GM19372 (cell line): ENCODE measurements at regions not wholly inside any gene's neighbourhood (a gene's known extent, or its start where the extent isn't known, plus 50 kb on each side); places are given as distances from the start of the nearest gene placed in this dataset.
A peak's percentile ranks its signal among the peaks of the same experiment; 100 is the strongest.
"Not testable (repeated sequence)": the region's sequence is repeated elsewhere in the genome, so short reads cannot be mapped to it uniquely, and the experiment has no call there.

ENCODE experiments used
- ATAC-seq: cut with Tn5 transposase; IDR thresholded peaks from one replicate; pipeline ENCODE4 v1.9.1; 2021; ENCODE audit warnings: mild to moderate bottlenecking, low read depth, moderate library complexity; ENCODE audit not compliant: unreplicated experiment

GRCh38 chr2:75432761-75433361 is 127.9 kb downstream of the EVA1A start:
- peak; percentile 76 for ATAC-seq

- ATAC-seq: peak; percentile 69
These were observed 129.0 kb downstream of the EVA1A start for GRCh38 chr2:75431763-75432162.

- ATAC-seq: no peak
These were observed 129.5 kb downstream of the EVA1A start for GRCh38 chr2:75431276-75431675.

- not testable (repeated sequence) for ATAC-seq
These were observed 130.3 kb downstream of the EVA1A start for GRCh38 chr2:75430449-75430848.

GRCh38 chr2:75428646-75429443 is 131.9 kb downstream of the EVA1A start:
- ATAC-seq: no peak

- no peak for ATAC-seq
These were observed 132.7 kb downstream of the EVA1A start for GRCh38 chr2:75428060-75428459.

GRCh38 chr2:75424936-75425619 is 135.7 kb downstream of the EVA1A start:
- ATAC-seq: no peak

GRCh38 chr2:75421986-75422385 is 138.8 kb downstream of the EVA1A start:
- ATAC-seq: no peak

- peak; percentile 65 for ATAC-seq
These were observed 144.1 kb downstream of the EVA1A start for GRCh38 chr2:75416420-75417342.

GRCh38 chr2:75415731-75416130 is 145.0 kb downstream of the EVA1A start:
- ATAC-seq: no peak

- no peak for ATAC-seq
These were observed 145.6 kb downstream of the EVA1A start for GRCh38 chr2:75415111-75415626.

- ATAC-seq: no peak
These were observed 149.2 kb downstream of the EVA1A start for GRCh38 chr2:75411574-75411973.

- ATAC-seq: no peak
These were observed 150.0 kb downstream of the EVA1A start for GRCh38 chr2:75410702-75411101.

- ATAC-seq: no peak
These were observed 152.0 kb downstream of the EVA1A start for GRCh38 chr2:75408771-75409170.

- ATAC-seq: no peak
These were observed 153.7 kb downstream of the EVA1A start for GRCh38 chr2:75407038-75407530.

GRCh38 chr2:75406131-75406581 is 154.6 kb downstream of the EVA1A start:
- no peak for ATAC-seq

- ATAC-seq: no peak
These were observed 155.7 kb downstream of the EVA1A start for GRCh38 chr2:75405000-75405399.

- peak; percentile 73 for ATAC-seq
These were observed 156.7 kb downstream of the EVA1A start for GRCh38 chr2:75403991-75404428.

- no peak for ATAC-seq
These were observed 164.4 kb downstream of the EVA1A start for GRCh38 chr2:75396314-75396713.

GRCh38 chr2:75394764-75395163 is 166.0 kb downstream of the EVA1A start:
- ATAC-seq: not testable (repeated sequence)
